GM19351 (cell line): ENCODE measurements at regions not wholly inside any gene's neighbourhood (a gene's known extent, or its start where the extent isn't known, plus 50 kb on each side); places are given as distances from the start of the nearest gene placed in this dataset.

Experiments used
- ATAC-seq: cut with Tn5 transposase; IDR thresholded peaks from one replicate; pipeline ENCODE4 v1.9.1; 2021; ENCODE audit warnings: mild to moderate bottlenecking, moderate library complexity; ENCODE audit not compliant: unreplicated experiment

DNA sequence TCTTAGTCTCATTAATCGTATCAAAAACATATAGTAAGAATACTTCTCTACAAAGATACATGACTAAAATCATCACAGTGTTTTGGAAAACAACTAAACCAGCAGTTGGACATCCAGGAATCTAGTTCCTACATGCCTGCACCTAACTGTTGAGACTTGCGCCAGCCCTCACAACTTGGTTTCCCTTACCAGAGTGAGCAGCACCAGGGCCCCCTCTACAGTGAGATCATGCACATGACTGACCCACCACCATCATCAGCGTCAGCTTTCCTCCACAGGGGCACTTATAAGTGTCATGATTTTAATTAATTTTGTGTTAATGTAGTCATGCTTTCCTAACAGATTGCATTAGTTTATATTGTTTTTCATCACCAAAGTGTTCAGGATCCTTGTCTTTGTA, 1322.0 kb downstream of the EFNB2 start:
- no peak for ATAC-seq

- no peak for ATAC-seq
Measured at GRCh38 chr13:105207572-105208293, 1327.7 kb downstream of the EFNB2 start.

GRCh38 chr13:105202354-105202753, 1333.1 kb downstream of the EFNB2 start:
- ATAC-seq, result peak; percentile 84

DNA sequence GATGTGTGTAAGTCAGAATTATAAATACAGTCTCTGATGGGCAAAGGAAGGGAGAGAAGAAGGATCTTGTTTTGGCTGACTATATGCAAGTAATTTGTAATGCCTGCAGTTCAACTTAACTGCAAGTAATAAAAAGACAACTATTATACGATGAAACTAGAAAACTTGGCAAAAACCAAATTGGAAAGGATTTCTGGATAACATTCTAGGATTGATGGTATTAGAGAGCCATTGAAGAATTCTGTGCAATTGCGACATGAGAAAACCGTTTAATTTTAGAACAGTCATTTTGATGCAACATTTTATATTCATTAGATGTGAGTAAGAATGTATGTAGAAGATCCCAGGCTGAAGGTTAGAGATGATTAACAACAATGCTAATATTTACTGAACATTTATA, 1334.1 kb downstream of the EFNB2 start:
- ATAC-seq, result no peak

DNA sequence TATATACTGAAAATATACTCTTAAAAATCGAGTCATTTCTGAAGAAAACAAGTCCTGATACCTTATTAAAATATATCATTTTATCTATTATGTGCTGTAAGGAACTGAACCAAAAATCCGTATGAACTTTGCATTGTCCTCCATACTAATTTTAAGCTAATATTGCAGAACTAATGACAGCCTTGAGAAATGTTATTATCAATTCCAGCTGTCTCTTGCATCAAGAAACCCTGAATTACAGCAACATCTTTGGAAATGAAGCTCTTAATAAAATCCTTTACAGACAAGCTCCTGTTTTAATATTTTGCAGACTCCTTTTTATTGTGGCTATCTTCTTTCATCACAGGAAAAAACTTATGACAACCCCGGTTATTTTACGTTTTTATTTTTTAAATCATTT, 1335.3 kb downstream of the EFNB2 start:
- no peak for ATAC-seq

DNA sequence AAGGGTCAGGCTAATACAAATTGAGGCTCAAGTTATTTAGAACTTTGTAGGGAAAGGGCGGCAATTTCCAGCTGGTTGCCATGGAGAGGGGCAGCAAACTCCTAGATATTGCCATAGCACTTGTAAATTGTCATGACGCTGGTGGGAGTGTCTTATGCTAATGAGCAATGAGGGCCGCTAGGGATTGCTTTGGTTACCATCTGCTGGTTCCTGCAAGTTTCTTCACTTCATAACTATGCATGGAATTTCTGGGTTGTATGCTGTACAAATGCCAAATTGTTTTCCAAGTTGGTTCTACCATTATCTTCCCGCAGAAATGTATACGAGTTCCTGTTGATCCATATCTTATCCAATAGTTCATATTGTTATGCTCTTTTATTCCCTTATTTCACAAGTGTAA, 1339.4 kb downstream of the EFNB2 start:
- no peak for ATAC-seq

DNA sequence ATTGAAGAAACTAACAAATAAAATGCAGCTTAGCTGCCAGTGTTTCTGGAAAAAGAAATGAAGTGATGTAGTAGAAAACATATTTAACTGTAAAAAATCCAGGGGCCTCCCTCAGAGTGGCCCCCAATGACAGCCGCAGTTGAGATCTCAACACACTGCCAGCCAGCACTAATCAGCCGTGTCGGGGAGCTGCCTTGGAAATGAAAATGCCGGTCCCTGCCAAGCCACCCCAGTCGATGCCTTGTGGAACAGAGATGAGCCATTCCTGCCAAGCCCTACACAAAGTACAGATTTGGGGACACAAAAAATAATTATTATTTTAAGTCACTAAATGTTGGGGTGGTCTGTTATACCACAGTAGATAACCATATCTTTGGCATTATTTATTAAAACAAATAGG, 1342.4 kb downstream of the EFNB2 start:
- ATAC-seq, result no peak

DNA sequence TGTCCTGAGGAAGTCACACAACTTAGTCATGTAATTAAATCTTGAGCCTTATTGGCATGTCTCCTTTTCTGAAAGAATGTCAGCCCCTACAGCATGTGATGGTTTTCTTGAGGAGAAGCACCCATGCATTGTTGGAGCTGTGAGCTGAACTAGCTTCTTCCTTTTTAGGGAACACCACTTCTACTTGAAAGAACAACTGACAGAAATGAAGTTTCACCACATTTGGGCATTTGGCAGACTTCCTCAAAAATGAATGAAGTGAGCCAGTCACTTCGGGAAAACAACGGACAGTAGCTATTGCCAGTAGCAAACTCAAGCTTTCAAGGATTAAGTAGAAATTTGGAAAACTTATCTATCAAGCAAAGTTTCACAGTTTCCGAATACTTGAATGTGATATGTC, 1351.3 kb downstream of the EFNB2 start:
- ATAC-seq, result no peak

GRCh38 chr13:105177265-105177900, 1358.1 kb downstream of the EFNB2 start:
- peak; percentile 59 for ATAC-seq

DNA sequence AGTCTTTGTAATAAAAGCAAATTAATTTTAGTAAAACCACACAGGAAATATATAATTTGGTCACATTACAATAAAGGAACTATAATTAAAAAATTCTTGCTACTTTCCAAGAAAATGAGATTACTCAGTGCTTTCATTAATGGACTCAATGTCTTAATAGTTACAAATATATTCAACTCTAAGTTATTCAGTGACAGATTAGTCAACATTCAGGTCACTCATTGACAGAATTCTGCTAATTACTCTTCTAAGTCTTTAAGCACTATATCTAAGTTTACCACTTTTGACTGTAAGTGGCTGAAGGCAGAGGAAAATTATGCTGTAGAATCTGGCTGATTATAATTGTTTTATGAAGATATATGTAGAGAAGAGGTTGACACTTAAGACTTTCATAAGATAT, 1365.0 kb downstream of the EFNB2 start:
- ATAC-seq, result no peak

- no peak for ATAC-seq
Measured at GRCh38 chr13:105168295-105168694, 1367.2 kb downstream of the EFNB2 start.

DNA sequence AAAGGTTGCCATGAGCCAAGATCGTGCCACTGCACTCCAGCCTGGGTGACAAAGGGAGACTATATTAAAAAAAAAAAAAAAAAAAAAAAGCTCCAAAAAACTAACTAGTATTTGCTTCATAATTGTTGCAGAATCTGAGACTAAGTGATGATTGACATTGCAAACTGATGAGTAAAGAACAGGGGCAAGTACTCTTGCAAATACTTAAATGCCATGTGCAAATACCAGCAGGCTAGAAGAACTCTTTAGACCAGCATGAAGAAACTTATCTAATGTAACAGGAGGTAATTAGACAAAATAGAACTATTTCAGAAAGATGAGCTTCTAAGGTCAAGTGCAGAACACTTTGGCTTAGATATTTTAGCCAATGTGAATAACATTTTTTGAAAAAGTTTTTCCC, 1368.1 kb downstream of the EFNB2 start:
- no peak for ATAC-seq

- ATAC-seq, result peak; percentile 91
Measured at GRCh38 chr13:105165449-105166125, 1369.9 kb downstream of the EFNB2 start.

DNA sequence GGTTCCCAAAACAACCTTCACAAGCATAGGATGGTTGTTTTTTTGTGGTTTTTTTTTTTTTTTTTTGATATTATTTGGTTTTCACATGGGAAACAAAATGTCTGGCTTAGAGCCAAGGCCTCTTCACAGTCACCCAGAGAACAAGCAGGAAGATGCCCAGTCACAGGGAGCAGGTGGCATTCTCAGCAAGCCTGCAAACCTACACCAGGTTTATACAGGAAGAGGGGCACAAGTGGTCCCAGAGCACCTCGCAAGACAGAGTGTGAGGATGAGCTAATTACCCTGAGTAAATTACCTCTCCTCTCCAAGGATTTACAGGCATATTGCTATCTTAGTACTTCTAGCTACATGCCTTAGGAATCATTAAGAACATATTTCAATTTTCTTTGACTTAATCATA, 1375.6 kb downstream of the EFNB2 start:
- no peak for ATAC-seq

- no peak for ATAC-seq
Measured at GRCh38 chr13:105153611-105154010, 1381.9 kb downstream of the EFNB2 start.

DNA sequence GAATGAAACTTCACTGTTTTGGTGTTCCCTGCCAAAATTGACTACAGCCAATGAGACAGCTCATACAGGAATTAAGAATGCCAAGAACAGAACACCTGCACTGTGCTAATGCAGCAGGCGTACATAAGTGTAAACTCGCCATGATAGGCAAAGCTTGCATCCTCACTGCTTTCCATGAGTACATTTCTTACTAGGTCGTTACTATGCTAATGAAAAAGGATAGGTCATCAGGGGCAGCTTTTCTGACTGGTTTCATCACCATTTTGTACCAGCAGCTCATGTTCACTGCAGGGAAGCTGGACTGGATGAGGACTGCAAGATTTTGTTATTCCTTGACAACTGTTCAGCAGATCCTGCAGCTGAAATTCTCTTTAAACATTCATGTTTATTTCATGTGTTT, 1383.8 kb downstream of the EFNB2 start:
- no peak for ATAC-seq

DNA sequence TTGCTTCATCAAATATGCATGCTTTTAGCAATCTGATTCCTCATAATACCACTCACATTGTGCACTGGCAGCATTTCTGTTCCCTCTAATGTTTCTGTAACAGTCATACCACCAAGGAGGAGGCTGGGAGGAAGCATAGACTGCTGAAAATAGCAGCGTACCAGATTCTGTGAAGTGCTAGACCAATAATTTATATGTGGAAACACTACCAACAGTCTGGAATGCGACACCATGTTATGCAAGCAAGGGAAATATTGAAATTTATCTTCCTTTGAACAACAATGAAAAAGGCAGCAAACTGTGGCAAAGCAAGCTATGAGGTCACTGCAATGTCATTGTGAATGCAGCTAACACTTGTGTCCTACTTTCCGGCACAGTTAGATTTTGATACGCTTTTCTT, 1388.0 kb downstream of the EFNB2 start:
- ATAC-seq, result no peak

DNA sequence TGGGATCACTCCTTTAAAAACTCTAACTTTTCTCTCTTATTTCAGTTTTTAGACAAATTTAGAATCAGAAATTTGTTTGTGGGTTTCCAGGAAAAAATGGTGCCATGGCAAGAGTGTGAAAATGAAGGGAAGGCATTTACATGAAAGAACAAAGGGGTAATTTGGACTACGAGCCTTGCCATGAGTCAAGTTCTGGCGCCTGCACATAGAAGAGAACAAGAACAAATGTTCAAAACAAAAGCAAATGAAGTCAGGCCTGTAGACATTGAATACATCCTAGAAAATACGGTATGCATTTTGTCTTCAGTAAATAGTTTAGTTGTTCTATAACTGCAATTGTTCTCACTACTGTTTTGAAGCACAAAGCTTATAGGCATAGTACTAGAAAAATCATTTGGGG, 1390.5 kb downstream of the EFNB2 start:
- ATAC-seq, result no peak

- ATAC-seq, result no peak
Measured at GRCh38 chr13:105144020-105144419, 1391.4 kb downstream of the EFNB2 start.

- no peak for ATAC-seq
Measured at GRCh38 chr13:105142556-105142955, 1392.9 kb downstream of the EFNB2 start.

DNA sequence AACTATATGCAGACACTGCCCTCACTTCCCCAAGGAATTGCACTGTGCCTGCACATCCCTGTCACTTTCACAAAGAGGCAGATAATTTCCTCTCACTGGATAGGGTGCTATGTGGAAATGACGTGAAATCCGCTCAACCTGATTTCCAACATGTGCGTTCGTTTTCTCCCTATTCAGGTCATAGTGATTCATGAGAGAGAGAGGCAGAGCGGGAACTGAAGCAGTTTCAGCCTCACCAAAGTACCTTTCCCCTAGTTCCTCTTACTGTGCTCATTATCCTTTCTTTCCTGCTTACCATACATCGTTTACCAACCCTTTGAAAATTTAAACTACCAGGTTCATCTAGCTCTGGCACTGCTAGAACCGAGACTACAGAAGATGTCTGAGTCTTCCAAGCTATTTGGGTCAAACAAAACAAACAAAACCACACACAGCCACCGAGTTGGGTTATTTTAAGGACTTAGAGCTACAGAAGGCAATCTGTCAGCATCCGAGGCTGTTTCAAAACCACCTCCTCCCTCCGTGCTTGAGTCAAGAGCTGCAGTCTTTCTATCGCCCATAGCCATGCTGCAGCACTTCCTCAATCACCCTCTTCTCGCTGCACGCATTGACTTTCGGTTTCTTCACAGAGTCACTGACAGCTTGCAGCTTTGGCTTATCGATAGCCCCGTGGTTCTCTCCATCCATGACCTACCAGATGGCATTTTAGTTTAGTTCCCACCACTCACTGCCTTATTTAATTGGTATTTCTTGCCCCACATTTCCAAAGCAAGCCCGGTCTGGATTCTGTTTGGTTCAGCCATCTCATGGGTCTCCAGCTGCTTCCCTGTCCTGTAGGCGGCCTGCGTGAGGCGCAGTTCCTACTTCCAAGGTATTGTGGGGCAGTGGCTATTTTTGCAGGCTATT, 1395.8 kb downstream of the EFNB2 start:
- ATAC-seq, result peak; percentile 87
